VCaP (cell line): ENCODE measurements at regions not wholly inside any gene's neighbourhood (a gene's known extent, or its start where the extent isn't known, plus 50 kb on each side); places are given as distances from the start of the nearest gene placed in this dataset.

Experiments
- H3K27ac ChIP-seq: fragments of 450-650 bp; 2 replicates; pipeline ENCODE4 v1.5.1; 2017
- TF ChIP-seq, protein P1 (sequence below): fragments of 450-650 bp; conservative IDR thresholded peaks from 2 replicates; pipeline ENCODE4 v1.5.1; 2017; ENCODE audit warnings: mild to moderate bottlenecking, moderate library complexity

DNA sequence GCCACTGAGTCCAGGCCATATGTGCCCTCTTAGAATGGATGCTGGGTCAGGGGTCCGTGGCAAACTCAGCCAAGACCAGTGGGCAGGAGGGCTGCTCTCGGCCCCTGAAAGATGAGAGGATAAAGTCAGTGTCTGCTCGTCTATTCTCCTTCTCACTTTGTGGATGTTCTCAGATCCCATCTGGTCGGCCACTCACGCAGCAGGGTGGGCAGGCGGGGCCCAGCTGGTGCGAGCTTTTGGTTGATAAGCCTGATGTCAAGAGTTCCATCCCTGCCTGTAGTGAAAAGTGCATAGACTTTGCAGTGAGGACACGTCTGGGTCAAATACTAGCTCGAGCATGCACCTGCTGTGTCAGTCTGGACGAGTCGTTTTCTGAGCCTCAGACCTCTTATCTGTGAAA, 556.2 kb upstream of the EEF2KMT start:
- TF ChIP-seq, protein P1, sequence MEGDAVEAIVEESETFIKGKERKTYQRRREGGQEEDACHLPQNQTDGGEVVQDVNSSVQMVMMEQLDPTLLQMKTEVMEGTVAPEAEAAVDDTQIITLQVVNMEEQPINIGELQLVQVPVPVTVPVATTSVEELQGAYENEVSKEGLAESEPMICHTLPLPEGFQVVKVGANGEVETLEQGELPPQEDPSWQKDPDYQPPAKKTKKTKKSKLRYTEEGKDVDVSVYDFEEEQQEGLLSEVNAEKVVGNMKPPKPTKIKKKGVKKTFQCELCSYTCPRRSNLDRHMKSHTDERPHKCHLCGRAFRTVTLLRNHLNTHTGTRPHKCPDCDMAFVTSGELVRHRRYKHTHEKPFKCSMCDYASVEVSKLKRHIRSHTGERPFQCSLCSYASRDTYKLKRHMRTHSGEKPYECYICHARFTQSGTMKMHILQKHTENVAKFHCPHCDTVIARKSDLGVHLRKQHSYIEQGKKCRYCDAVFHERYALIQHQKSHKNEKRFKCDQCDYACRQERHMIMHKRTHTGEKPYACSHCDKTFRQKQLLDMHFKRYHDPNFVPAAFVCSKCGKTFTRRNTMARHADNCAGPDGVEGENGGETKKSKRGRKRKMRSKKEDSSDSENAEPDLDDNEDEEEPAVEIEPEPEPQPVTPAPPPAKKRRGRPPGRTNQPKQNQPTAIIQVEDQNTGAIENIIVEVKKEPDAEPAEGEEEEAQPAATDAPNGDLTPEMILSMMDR = no peak
- H3K27ac ChIP-seq = no peak overlapping the region

DNA sequence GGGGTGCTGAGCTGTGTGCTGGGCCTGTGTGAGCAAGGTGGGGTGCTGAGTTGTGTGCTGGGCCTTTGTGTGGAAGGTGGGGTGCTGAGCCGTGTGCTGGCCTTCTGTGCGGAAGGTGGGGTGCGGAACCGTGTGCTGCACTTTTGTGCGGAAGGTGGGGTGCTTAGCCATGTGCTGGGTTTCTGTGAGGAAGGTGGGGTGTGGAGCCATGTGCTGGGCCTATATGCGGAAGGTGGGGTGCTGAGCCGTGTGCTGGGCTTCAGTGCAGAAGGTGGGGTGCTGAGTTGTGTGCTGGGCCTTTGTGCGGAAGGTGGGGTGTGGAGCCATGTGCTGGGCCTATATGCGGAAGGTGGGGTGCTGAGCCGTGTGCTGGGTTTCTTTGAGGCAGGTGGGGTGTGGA, 555.4 kb upstream of the EEF2KMT start:
- no peak overlapping the region for H3K27ac ChIP-seq
- TF ChIP-seq, protein P1 = no peak

DNA sequence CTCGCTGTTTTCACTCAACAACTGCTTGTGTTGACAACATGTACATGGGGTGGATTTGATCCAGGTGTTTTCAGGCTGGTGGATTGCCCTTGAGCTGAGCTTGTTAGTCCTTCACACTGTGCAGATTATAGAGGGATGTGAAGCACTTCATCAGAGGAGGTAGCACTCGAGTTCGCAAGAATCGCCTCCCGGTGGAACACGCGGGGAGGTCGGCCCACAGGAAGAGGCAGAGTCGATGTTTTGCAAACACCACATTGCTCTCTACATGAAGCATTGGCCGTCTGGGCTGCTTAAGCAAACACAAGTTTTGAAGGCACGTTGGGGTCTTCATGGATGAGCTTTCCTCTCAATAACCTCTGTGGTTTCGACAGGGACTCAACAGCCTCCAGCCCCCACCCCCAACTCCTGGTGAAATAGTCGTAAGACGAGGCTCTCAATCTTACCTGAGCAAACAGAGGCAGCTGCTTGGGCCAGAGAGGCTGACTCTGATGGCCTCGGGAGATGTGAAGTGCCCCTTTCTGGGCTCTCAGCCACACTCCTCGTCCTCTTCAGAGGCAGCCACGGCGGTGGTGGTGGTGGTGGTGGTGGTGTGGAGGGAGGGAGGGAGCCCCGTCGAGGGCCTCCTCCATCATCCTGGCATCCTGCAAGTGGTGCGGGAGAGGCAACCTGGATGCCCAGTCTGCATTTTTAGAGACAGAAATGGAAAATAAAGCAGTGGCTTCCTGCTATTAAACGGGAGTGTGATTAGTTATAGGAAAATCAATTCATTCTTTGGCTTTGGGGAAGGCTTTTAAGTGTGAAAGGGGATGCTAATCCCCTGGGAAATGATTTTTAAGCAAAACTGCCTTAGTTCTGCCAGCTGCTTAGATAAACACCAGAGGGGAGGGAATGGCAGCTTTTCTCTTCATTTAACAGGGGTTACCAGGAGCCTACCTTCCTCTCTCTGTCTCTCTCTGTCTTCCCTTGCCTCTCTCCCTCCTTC, 552.5 kb upstream of the EEF2KMT start:
- TF ChIP-seq, protein P1 = no peak
- H3K27ac ChIP-seq = no peak overlapping the region

DNA sequence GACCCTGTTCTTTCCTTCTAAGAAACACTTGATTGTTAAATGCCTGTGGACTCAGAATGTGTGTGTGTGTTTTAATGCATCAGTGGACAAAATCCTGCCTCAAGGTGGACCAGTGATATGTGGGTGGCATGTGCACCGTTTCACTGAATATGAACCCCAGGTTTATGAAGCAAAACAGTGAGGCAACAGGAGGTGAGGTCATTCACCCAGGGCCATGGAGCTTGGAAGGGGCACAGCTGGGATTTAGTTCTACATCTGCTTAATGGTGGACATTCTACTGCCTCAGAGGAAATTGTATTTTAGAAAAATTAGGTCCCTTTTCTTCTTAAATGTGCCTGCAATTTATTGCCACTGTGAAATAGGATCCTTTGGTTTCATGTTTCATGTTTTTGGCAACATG, 549.5 kb upstream of the EEF2KMT start:
- TF ChIP-seq, protein P1 = no peak
- no peak overlapping the region for H3K27ac ChIP-seq

DNA sequence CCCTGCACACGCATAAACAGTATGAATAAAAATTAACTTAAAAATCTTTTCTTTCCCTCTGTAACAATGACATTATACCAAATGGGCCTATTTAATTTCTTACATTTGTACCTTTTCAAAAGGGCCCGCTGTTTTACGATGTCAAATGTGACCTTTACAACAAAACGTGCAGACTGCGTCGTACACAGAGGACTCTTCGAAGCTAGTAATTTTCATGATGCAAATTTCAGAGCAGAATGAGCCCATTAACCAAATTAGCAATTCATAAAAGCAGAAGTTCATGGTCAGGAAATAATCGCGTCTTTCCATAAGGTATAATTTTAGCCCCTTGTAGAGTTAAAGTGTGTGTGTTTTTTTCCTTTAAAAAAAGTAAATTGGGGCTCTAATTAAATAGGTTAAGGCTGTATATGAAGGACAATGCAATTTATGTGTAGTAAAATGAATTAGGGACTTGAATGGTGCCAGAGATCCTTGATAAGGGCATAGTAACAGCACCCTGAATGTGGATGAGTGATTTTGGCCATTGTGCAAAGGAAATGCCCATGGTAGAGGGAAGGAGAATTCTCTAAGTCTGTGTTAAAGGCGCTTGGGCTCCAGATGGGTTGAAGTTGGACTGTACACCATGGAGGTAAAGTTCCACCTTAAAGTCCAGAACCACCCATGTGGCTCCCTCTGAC, 546.4 kb upstream of the EEF2KMT start:
- TF ChIP-seq, protein P1 = no peak

DNA sequence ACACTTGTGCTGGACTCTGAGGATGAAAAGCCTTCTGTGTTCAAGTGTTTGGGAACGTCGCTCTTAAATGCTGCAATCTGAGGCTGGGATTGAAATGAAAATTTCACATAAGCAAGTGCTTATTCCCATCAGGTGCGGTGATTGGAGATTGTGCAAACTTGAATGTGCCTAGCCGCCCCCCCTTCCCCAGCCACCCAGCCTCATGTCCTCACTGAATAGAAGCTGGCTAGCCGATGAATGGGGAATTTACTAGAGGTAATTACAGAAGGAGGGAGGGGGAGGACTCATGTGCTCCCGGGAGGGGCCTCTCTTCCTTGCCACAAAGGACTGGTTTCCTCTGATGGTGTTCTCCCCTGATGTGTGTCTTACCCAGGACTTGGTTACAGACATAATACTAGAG, 544.8 kb upstream of the EEF2KMT start:
- TF ChIP-seq, protein P1 = no peak
- H3K27ac ChIP-seq = no peak overlapping the region

More for the DNA sequence above, 546.4 kb upstream of the EEF2KMT start:
- H3K27ac ChIP-seq = no peak overlapping the region

DNA sequence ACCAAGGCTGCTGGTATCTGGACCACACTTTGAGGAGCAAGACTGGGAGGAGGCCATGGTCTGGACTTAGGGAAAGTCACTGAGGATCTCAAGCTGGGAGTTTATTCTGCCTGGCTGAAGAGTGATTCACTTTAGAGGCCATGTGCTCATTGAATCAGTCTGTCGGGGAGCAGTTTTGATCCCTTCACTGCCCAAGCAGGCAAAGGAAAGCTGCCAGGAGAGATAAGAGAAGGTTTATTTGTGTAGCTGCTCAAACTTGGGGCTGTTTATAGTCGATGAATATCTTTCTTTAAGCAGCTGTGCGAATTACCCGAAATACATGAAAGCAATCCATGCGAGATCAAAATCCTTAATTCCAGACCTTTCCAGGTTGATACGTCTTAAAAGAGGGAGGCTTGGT, 544.4 kb upstream of the EEF2KMT start:
- TF ChIP-seq, protein P1 = no peak
- H3K27ac ChIP-seq = no peak overlapping the region
